Lower leg skin (tissue), 4 donors: ENCODE measurements at regions not wholly inside any gene's neighbourhood (a gene's known extent, or its start where the extent isn't known, plus 50 kb on each side); places are given as distances from the start of the nearest gene placed in this dataset.

Experiments used
- DNase-seq, 2 donors: peaks; one replicate each; pipeline ENCODE4 v3.0.0-alpha.2; 2019; ENCODE audit warnings: low spot score in 2 of 2
- H3K4me3 ChIP-seq: fragments of 200-600 bp; sonication (generic); 2 replicates; pipeline ENCODE4 v1.5.1; 2017; ENCODE audit warnings: mild to moderate bottlenecking, low read depth; ENCODE audit not compliant: poor library complexity, severe bottlenecking
- POLR2A ChIP-seq, 2 donors: fragments of 450-650 bp; IDR thresholded peaks; one replicate each; pipeline ENCODE4 v1.6.1; 2016 to 2017; ENCODE audit warnings: antibody characterized with exemption in 2 of 2, mild to moderate bottlenecking in 1 of 2, moderate library complexity in 1 of 2
- WGBS, 2 donors: methylation state at CpG; one replicate each; pipeline ENCODE4 v1.1.5; 2018; 5-methylcytosine and 5-hydroxymethylcytosine counted together
- intact Hi-C: fragments of 100-400 bp; cut with DNase I; formaldehyde crosslinking; loops from one replicate; pipeline ENCODE4 v1.15.0; 2023; ENCODE audit warnings: low total_unique reads
- TF ChIP-seq, protein P1 (sequence below), 3 donors: fragments of 450-650 bp; IDR thresholded peaks; one replicate each; pipeline ENCODE4 v1.5.1; 2016; ENCODE audit warnings: antibody characterized with exemption in 3 of 3, mild to moderate bottlenecking in 3 of 3, moderate library complexity in 2 of 3

DNA sequence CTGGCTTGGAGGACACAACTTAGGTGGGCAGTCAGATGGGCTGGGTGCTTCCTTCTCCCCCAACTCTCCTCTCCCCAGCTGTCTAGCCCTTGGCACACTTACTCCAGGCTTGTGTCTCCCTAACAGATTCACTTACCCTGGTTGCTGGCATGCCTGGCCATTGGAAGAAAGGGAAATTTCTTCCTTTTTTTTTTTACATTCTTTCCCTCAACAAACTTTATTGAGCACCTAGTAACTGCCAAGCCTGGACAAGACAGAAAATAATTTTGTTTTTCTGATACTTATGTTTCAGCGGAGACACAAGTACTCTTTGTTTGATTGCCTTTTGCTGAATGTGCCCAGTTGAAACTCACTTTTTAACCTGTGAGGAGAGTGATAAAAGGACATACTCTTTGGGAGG lies 144.3 kb upstream of the KCNJ6 start:
- no peak overlapping the region for H3K4me3 ChIP-seq
- TF ChIP-seq POLR2A (IDR thresholded peaks at IDR 0.05): no peak
- TF ChIP-seq, protein P1, sequence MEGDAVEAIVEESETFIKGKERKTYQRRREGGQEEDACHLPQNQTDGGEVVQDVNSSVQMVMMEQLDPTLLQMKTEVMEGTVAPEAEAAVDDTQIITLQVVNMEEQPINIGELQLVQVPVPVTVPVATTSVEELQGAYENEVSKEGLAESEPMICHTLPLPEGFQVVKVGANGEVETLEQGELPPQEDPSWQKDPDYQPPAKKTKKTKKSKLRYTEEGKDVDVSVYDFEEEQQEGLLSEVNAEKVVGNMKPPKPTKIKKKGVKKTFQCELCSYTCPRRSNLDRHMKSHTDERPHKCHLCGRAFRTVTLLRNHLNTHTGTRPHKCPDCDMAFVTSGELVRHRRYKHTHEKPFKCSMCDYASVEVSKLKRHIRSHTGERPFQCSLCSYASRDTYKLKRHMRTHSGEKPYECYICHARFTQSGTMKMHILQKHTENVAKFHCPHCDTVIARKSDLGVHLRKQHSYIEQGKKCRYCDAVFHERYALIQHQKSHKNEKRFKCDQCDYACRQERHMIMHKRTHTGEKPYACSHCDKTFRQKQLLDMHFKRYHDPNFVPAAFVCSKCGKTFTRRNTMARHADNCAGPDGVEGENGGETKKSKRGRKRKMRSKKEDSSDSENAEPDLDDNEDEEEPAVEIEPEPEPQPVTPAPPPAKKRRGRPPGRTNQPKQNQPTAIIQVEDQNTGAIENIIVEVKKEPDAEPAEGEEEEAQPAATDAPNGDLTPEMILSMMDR (IDR thresholded peaks at IDR 0.05): no peak
- WGBS, 2 donors: 88 to 90% methylated on average over 1 of the region's 1 CpG

DNA sequence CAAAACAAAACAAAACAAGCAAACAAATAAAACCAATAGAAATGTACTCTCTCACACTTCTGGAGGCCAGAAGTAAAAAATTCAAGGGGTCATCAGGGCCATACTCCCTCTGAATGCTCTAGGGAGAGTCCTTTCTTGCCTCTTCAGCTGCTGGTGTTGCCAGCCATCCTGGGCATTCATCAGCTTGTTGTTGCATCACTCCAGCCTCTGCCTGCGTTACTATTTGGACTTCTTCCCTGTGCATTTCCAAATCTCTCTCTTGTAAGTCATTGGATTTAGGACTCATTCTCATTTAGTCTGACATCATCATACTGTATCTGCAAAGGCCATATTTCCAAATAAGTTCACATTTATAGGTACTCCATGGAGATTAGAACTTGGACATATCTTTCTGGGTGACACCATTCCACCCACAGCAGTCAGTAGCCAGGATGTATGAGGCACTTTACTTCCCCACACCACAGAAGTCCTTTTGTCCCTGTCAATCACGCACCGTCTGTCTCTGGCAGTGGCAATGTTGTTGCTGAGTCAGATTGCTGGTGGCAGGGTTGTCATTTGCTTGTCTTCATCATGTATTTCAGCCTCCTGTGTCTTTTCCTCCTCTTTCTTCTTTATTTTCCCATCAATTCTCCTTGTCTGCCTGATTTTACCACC lies 151.0 kb upstream of the KCNJ6 start:
- no peak for TF ChIP-seq POLR2A (IDR thresholded peaks at IDR 0.05)
- TF ChIP-seq, protein P1 (IDR thresholded peaks at IDR 0.05): no peak
- intact Hi-C loops: no loop called here
- no peak overlapping the region for H3K4me3 ChIP-seq
- 61 to 69% methylated on average over 3 of the region's 3 CpGs for WGBS, 2 donors
- no peak for DNase-seq

More for the DNA sequence above, 144.3 kb upstream of the KCNJ6 start:
- DNase-seq: no peak
- intact Hi-C loops: no loop called here

DNA sequence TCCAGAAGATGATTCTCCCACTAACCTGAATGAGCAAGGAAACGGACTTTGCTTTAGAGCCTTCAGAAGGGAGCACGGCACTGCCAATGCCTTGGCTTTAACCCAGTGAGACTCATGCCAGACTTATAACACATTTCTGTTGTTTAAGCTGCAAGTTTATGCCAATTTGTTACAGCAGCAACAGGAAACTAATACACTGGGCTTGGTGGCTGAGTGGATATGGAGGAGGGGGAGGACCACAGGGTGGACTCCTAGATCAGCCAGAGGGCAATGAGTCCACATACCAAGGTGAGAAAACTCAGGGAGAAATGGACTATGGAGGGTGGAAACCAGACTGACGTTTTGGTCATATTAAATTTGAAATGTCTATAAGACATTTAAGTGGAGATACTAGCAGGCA lies 156.2 kb upstream of the KCNJ6 start:
- DNase-seq: no peak
- 69 to 81% methylated on average over 3 of the region's 3 CpGs for WGBS, 2 donors
- intact Hi-C loops: no loop called here
- no peak overlapping the region for H3K4me3 ChIP-seq
- TF ChIP-seq, protein P1 (IDR thresholded peaks at IDR 0.05): no peak
- TF ChIP-seq POLR2A (IDR thresholded peaks at IDR 0.05): no peak

DNA sequence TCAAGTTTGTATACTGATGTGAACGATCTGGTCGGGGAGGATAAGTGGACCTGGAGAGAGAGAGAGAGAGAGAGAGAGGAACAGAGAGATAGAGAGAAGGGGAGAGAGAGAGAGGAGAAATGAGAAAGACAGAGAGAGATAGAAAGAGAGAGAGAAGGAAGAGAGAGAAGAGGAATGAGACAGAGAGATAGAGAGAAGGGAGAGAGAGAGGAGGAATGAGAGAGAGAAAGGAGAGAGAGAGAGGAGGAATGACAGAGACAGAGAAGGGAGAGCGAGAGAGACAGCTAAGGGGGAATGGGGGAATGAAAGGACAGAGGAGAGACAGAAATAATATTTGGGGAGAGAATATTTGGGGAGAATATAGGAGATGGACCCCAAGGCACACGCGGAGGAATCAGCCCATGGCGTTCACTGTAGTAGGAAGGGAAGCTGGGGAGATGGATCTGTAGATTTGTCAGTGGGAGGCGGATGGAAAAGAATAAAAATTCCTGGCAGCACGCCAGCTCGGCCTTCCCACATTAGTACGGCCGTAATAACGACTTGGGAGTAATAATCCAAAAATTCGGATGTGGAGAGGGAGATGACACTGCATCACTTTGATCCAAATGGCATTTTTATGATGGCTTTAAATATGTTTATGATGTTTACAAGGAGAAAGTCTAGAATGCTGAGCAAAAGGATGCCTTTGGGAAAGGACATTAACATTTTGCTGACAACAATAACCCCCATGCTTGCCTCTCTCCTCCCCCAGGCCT lies 159.8 kb upstream of the KCNJ6 start:
- no peak for DNase-seq
- TF ChIP-seq, protein P1 (IDR thresholded peaks at IDR 0.05): no peak
- no peak for TF ChIP-seq POLR2A (IDR thresholded peaks at IDR 0.05)
- intact Hi-C loops: no loop called here
- WGBS, 2 donors: 53 to 58% methylated on average over 13 of the region's 13 CpGs
- no peak overlapping the region for H3K4me3 ChIP-seq

DNA sequence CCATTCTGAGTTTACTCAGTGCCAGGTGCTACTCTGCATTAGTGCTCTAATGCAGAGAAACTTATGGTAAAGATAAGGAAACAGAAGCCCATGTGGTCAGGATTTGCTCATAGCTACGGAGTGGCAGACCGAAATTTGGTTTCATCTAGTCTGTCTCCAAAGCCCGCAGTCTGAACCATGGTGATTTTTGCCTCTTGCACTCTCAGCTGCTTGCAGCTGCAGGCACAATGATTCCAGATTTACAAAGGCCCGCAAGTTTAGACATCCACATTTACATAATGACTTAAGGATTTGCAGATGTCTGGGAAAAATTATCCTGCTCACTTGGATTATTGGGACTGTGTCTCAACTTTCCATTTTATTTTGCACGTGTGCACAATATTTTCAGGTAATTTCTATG lies 161.3 kb upstream of the KCNJ6 start:
- intact Hi-C loops: no loop called here
- WGBS, 2 donors: 47 to 55% methylated on average over 5 of the region's 5 CpGs
- H3K4me3 ChIP-seq: no peak overlapping the region
- no peak for DNase-seq
- TF ChIP-seq POLR2A (IDR thresholded peaks at IDR 0.05): no peak
- TF ChIP-seq, protein P1 (IDR thresholded peaks at IDR 0.05): no peak
